DMS 273 treated with DMSO at 0.1 percent for 48 hours (cell line): ENCODE measurements at regions not wholly inside any gene's neighbourhood (a gene's known extent, or its start where the extent isn't known, plus 50 kb on each side); places are given as distances from the start of the nearest gene placed in this dataset.
A peak's percentile ranks its signal among the peaks of the same experiment; 100 is the strongest.

Source experiments
- DNase-seq: peaks from one replicate; lab custom pipeline; 2025; lab: John Stamatoyannopoulos, UW

GRCh38 chr3:13227315-13228165, 154.3 kb upstream of the IQSEC1 start:
- no peak for DNase-seq

- DNase-seq = no peak
Observed at GRCh38 chr3:13224967-13225366, 151.7 kb upstream of the IQSEC1 start.

GRCh38 chr3:13223574-13224237, 150.5 kb upstream of the IQSEC1 start:
- no peak for DNase-seq

- no peak for DNase-seq
Observed at GRCh38 chr3:13222891-13223573, 149.8 kb upstream of the IQSEC1 start.

- DNase-seq = no peak
Observed at GRCh38 chr3:13222131-13222530, 148.9 kb upstream of the IQSEC1 start.

GRCh38 chr3:13221491-13222061, 148.3 kb upstream of the IQSEC1 start:
- DNase-seq = no peak

- no peak for DNase-seq
Observed at GRCh38 chr3:13220991-13221390, 147.8 kb upstream of the IQSEC1 start.

GRCh38 chr3:13219902-13220296, 146.7 kb upstream of the IQSEC1 start:
- no peak for DNase-seq

- no peak for DNase-seq
Observed at GRCh38 chr3:13219077-13219901, 146.1 kb upstream of the IQSEC1 start.

GRCh38 chr3:13218541-13218908, 145.3 kb upstream of the IQSEC1 start:
- DNase-seq = no peak

GRCh38 chr3:13217736-13218540, 144.7 kb upstream of the IQSEC1 start:
- no peak for DNase-seq

- DNase-seq = no peak
Observed at GRCh38 chr3:13217253-13217652, 144.0 kb upstream of the IQSEC1 start.

- DNase-seq = no peak
Observed at GRCh38 chr3:13215940-13216546, 142.8 kb upstream of the IQSEC1 start.

- peak; percentile 83 for DNase-seq
Observed at GRCh38 chr3:13214847-13215472, 141.7 kb upstream of the IQSEC1 start.

- no peak for DNase-seq
Observed at GRCh38 chr3:13213911-13214846, 140.9 kb upstream of the IQSEC1 start.

GRCh38 chr3:13213490-13213889, 140.3 kb upstream of the IQSEC1 start:
- DNase-seq = no peak

GRCh38 chr3:13211605-13212210, 138.5 kb upstream of the IQSEC1 start:
- no peak for DNase-seq

- DNase-seq = peak; percentile 9
Observed at GRCh38 chr3:13210221-13210975, 137.2 kb upstream of the IQSEC1 start.
